Neural crest cell (in vitro differentiated cells): ENCODE measurements at regions not wholly inside any gene's neighbourhood (a gene's known extent, or its start where the extent isn't known, plus 50 kb on each side); places are given as distances from the start of the nearest gene placed in this dataset.

Experiments
- DNase-seq: peaks from one replicate; pipeline ENCODE4 v3.0.0; 2021; ENCODE audit warnings: low read depth, mixed read lengths, low spot score
- H3K27ac Mint-ChIP-seq: one replicate; pipeline ENCODE4 v1.8.0; 2021; ENCODE audit warnings: mild to moderate bottlenecking, mixed read lengths; ENCODE audit not compliant: unreplicated experiment
- H3K27me3 Mint-ChIP-seq: 2 replicates; pipeline ENCODE4 v1.8.0; 2021; ENCODE audit warnings: low read depth, mild to moderate bottlenecking, mixed read lengths
- H3K36me3 Mint-ChIP-seq: 2 replicates; pipeline ENCODE4 v1.8.0; 2021; ENCODE audit warnings: low read depth, mild to moderate bottlenecking, mixed read lengths
- H3K4me1 Mint-ChIP-seq: 2 replicates; pipeline ENCODE4 v1.8.0; 2021; ENCODE audit warnings: mixed read lengths
- H3K4me3 Mint-ChIP-seq: one replicate; pipeline ENCODE4 v1.8.0; 2021; ENCODE audit warnings: mild to moderate bottlenecking, mixed read lengths
- H3K9me3 Mint-ChIP-seq: 2 replicates; pipeline ENCODE4 v1.8.0; 2021; ENCODE audit warnings: mixed read lengths
- CTCF ChIP-seq: fragments of 200-600 bp; sonication (generic); conservative IDR thresholded peaks from 2 replicates; pipeline ENCODE4 v1.5.0; 2021; ENCODE audit warnings: antibody characterized with exemption, mild to moderate bottlenecking

GRCh38 chr5:133721365-133721764 is 109.0 kb upstream of the FSTL4 start:
- no peak for TF ChIP-seq CTCF
- Mint-ChIP-seq H3K27ac (no peak overlapping the region), H3K9me3 (peaks cover 21% of the 10 kb centered on the region), H3K27me3 (no peaks in the 10 kb centered on the region), H3K4me1 (no peaks in the 10 kb centered on the region), H3K4me3 (no peak overlapping the region), H3K36me3 (peaks cover 4% of the 10 kb centered on the region)
- DNase-seq: no peak

GRCh38 chr5:133718457-133718856 is 106.1 kb upstream of the FSTL4 start:
- Mint-ChIP-seq H3K36me3 (peaks cover 4% of the 10 kb centered on the region), H3K27me3 (no peaks in the 10 kb centered on the region), H3K9me3 (peaks cover 21% of the 10 kb centered on the region), H3K4me3 (no peak overlapping the region), H3K4me1 (no peaks in the 10 kb centered on the region), H3K27ac (no peak overlapping the region)
- no peak for TF ChIP-seq CTCF
- DNase-seq: no peak

GRCh38 chr5:133716532-133717183 is 104.3 kb upstream of the FSTL4 start:
- no peak for TF ChIP-seq CTCF
- Mint-ChIP-seq H3K27ac (no peak overlapping the region), H3K4me3 (no peak overlapping the region), H3K36me3 (no peaks in the 10 kb centered on the region), H3K9me3 (peaks cover 11% of the 10 kb centered on the region), H3K4me1 (no peaks in the 10 kb centered on the region), H3K27me3 (no peaks in the 10 kb centered on the region)
- DNase-seq: no peak

- peaks cover 7% of the 10 kb centered on the region for H3K9me3 Mint-ChIP-seq
- no peak overlapping the region for H3K27ac Mint-ChIP-seq
- H3K4me3 Mint-ChIP-seq: no peak overlapping the region
- H3K36me3 Mint-ChIP-seq: no peaks in the 10 kb centered on the region
- no peaks in the 10 kb centered on the region for H3K27me3 Mint-ChIP-seq
- no peak for DNase-seq
- TF ChIP-seq CTCF: no peak
- no peaks in the 10 kb centered on the region for H3K4me1 Mint-ChIP-seq
Observed at GRCh38 chr5:133715616-133716015, 103.3 kb upstream of the FSTL4 start.

- no peaks in the 10 kb centered on the region for H3K27me3 Mint-ChIP-seq
- TF ChIP-seq CTCF: no peak
- H3K9me3 Mint-ChIP-seq: peaks cover 5% of the 10 kb centered on the region
- no peak for DNase-seq
- no peak overlapping the region for H3K27ac Mint-ChIP-seq
- no peaks in the 10 kb centered on the region for H3K36me3 Mint-ChIP-seq
- H3K4me1 Mint-ChIP-seq: no peaks in the 10 kb centered on the region
- no peak overlapping the region for H3K4me3 Mint-ChIP-seq
Observed at GRCh38 chr5:133715216-133715615, 102.9 kb upstream of the FSTL4 start.
